Kidney (tissue), 13 donors: ENCODE measurements at regions not wholly inside any gene's neighbourhood (a gene's known extent, or its start where the extent isn't known, plus 50 kb on each side); places are given as distances from the start of the nearest gene placed in this dataset.

ENCODE experiments used
- DNase-seq, 5 donors: peaks; one replicate each; pipeline ENCODE4 v3.0.0-alpha.2; 2013 to 2020
- FAIRE-seq: peaks from 2 replicates; lab custom pipeline; 2012; peaks lifted over from hg19 to GRCh38; lab: Jason Lieb, UNC
- H3K27ac ChIP-seq, 2 donors: one replicate each; pipeline ENCODE4 v1.7.0; 2013; ENCODE audit warnings: low read depth in 2 of 2, low read length in 2 of 2, inconsistent platforms in 1 of 2
- H3K27me3 ChIP-seq: one replicate; pipeline ENCODE4 v1.7.1; 2013; ENCODE audit warnings: low read length, inconsistent platforms; ENCODE audit not compliant: control insufficient read depth, insufficient read depth
- H3K36me3 ChIP-seq, 3 donors: one replicate each; pipeline versions ENCODE4 v1.7.0 to v1.7.1; 2013; ENCODE audit warnings: low read length in 3 of 3, control low read depth in 1 of 3, inconsistent platforms in 1 of 3; ENCODE audit not compliant: insufficient read depth in 3 of 3, control insufficient read depth in 2 of 3
- H3K4me1 ChIP-seq, 3 donors: one replicate each; pipeline versions ENCODE4 v1.7.0 to v1.7.1; 2013; ENCODE audit warnings: low read length in 3 of 3, inconsistent platforms in 1 of 3, low read depth in 1 of 3; ENCODE audit not compliant: control insufficient read depth in 2 of 3, insufficient read depth in 2 of 3
- H3K4me3 ChIP-seq, 3 donors: one replicate each; pipeline versions ENCODE4 v1.7.0 to v1.8.1; 2013; ENCODE audit warnings: low read length in 3 of 3, control low read depth in 1 of 3, inconsistent platforms in 1 of 3
- H3K9ac ChIP-seq, 3 donors: one replicate each; pipeline versions ENCODE4 v1.7.0 to v1.7.1; 2013; ENCODE audit warnings: low read length in 3 of 3, control low read depth in 1 of 3, inconsistent platforms in 1 of 3
- H3K9me3 ChIP-seq, 3 donors: one replicate each; pipeline versions ENCODE4 v1.7.0 to v1.7.1; 2013; ENCODE audit warnings: low read length in 3 of 3, control low read depth in 1 of 3, inconsistent platforms in 1 of 3; ENCODE audit not compliant: control insufficient read depth in 2 of 3, insufficient read depth in 1 of 3
- CTCF ChIP-seq: IDR thresholded peaks from 3 replicates; pipeline ENCODE4 v1.5.1; 2012; ENCODE audit warnings: mild to moderate bottlenecking, moderate library complexity, borderline replicate concordance; ENCODE audit not compliant: insufficient read depth; ENCODE audit errors: extremely low read depth
- intact Hi-C: fragments of 100-400 bp; cut with DNase I; formaldehyde crosslinking; loops from one replicate; pipeline ENCODE4 v1.11.1; 2022
- donor health status: control.
- donor health status: control.
- donor health status: control.
- donor health status: control.
- donor health status: control.
- donor health status: DM: yes; HTN: yes; CAD: no.
- donor health status: Normal renal cell carcinoma (clear cell type).

DNA sequence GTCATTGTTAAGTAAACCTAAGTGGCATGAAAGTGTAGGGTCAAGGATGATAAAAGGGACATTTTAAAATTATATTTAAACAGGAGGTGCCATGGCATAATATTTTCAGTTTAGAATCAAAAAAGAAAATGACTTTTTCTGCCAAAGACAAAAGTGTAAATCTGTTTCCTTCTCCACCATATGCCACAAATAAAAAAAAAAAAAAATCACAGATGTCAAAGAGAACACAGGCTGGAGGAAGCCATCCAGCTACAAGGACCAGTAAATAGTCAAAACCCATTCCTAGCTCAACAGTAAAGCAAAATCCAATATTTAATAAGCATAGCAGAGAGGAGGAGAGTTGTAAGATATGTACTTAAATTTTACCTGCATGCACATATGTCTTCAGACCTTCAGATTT is 321.3 kb upstream of the TMEM229A start:
- no peak for TF ChIP-seq CTCF
- no peak overlapping the region for H3K27ac ChIP-seq
- DNase-seq = no peak
- H3K36me3 ChIP-seq = no peaks in the 10 kb centered on the region
- no peaks in the 10 kb centered on the region for H3K4me1 ChIP-seq
- no peak for FAIRE-seq
- intact Hi-C loops = no loop called here
- no peaks in the 10 kb centered on the region for H3K9me3 ChIP-seq
- no peaks in the 10 kb centered on the region for H3K27me3 ChIP-seq
- H3K9ac ChIP-seq = no peak overlapping the region
- no peak overlapping the region for H3K4me3 ChIP-seq

- H3K4me3 ChIP-seq = no peak overlapping the region
- H3K9me3 ChIP-seq = no peaks in the 10 kb centered on the region
- no peaks in the 10 kb centered on the region for H3K4me1 ChIP-seq
- FAIRE-seq = no peak
- H3K36me3 ChIP-seq = no peaks in the 10 kb centered on the region
- no peaks in the 10 kb centered on the region for H3K27me3 ChIP-seq
- intact Hi-C loops = no loop called here
- no peak for DNase-seq
- no peak overlapping the region for H3K9ac ChIP-seq
- no peak for TF ChIP-seq CTCF
- H3K27ac ChIP-seq = no peak overlapping the region
Measured at GRCh38 chr7:124351950-124352349, 319.1 kb upstream of the TMEM229A start.

DNA sequence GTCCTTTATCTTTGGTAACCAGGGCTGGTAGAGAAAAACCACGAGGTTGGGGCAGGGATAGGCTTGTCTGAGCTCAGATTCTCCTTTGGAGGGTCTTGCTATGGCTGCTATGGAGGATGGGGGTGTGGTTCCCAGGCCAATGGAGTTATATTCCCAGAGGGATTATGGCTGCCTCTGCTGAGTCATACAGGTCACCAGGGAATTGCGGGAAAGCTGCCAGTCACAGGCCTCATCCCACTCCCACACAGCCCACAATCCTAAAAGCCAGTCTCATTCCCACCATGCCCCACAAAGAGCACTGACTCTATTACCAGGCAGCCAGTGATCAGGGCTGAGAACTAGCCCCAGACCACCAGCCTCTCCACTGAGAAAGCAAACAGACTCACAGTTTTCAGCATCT is 316.6 kb upstream of the TMEM229A start:
- no peak for DNase-seq
- TF ChIP-seq CTCF = no peak
- no peaks in the 10 kb centered on the region for H3K27me3 ChIP-seq
- no peaks in the 10 kb centered on the region for H3K36me3 ChIP-seq
- no peaks in the 10 kb centered on the region for H3K9me3 ChIP-seq
- H3K27ac ChIP-seq = no peak overlapping the region
- H3K9ac ChIP-seq = no peak overlapping the region
- no peak for FAIRE-seq
- no peak overlapping the region for H3K4me3 ChIP-seq
- H3K4me1 ChIP-seq = no peaks in the 10 kb centered on the region
- intact Hi-C loops = no loop called here

DNA sequence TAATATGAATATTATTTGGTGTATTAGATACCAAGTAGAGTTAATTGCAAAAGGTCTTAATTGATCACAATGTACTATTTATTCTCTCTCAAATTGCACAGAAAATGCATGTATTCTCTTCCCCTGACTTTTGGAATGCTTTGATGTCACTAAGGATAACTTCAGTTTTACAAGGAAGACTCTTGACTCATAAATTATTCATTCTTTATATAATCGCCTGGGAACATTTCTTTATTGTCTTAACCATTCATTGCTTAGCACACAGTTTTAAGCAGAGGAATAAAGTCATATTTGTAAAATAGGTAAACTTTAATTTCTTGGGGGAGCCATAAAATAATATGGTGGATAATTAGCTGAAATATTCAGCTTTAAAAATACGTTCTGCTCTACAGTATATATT is 306.0 kb upstream of the TMEM229A start:
- H3K36me3 ChIP-seq = no peaks in the 10 kb centered on the region
- no peaks in the 10 kb centered on the region for H3K4me1 ChIP-seq
- no peak overlapping the region for H3K4me3 ChIP-seq
- H3K27ac ChIP-seq = no peak overlapping the region
- H3K9ac ChIP-seq = no peak overlapping the region
- FAIRE-seq = no peak
- intact Hi-C loops = no loop called here
- TF ChIP-seq CTCF = no peak
- no peak for DNase-seq
- H3K9me3 ChIP-seq = peaks cover 0 to 1% (median 0%) of the 10 kb centered on the region in 3 donors
- no peaks in the 10 kb centered on the region for H3K27me3 ChIP-seq
